ENCODE measurements at regions not wholly inside any gene's neighbourhood (a gene's known extent, or its start where the extent isn't known, plus 50 kb on each side); places are given as distances from the start of the nearest gene placed in this dataset.

DNA sequence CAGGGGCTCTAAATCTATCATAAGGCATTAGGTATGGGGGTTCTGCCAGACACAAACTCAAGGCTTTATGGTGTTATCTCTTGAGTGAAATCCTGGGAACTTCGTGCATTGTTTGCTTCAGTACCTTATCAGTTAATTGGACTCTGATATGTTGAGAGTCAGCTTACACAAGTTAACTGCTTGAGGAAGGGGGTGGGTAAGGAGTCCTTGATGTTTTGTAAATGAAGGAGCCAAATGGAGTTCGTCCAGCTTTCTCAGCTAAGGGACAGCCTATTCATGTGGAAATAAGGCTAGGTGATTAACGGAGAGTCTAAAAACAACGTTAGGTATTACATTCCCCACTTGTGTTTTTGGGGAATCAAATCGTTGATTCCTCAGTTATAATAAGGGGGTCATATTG is 157.4 kb downstream of the TRIM27 start:
- no peak overlapping the region for H3K27ac ChIP-seq
- in situ Hi-C loops (cut with MboI; ENCODE audit: low pct_unique_long_range_greater_than_20kb in 2 of 9, low sequenced_read_pairs in 9 of 9, unreplicated experiment in 9 of 9), result no loop called here
- no peak overlapping the region for H3K4me3 ChIP-seq
- WGBS, 10 experiments, result 0 to 12% (median 3%) methylated on average over 3 to 5 of the region's 5 CpGs; no CpG with 5 or more reads in 1 of the 10 experiments
- no peaks in the 10 kb centered on the region for H3K4me1 ChIP-seq (replicated peaks in 1 of 2)
- no peak for ATAC-seq (replicated peaks in 6 of 8)

DNA sequence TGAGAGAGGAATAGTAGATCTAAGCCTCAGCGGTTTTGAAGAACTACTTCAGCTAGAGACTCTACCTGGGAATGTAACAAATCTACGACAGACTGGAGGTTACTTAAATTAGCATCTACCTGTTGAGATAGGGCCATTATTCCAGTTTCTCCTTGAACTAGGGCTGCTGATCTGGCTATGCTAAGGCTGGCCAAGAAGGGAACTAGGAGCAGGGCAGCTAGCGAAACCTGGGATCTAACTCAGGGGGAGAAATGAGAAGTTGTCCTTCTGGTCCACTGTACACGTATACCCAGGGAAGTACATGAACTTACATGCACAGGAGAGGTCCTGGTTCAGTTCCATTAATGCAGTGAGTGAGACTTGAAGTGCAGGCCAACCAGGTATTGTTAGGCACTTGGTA is 156.7 kb downstream of the TRIM27 start:
- ATAC-seq (replicated peaks in 6 of 8), result no peak
- Histone ChIP-seq H3K4me3 (no peak overlapping the region), H3K27ac (no peak overlapping the region), H3K4me1 (replicated peaks in 1 of 2) (no peaks in the 10 kb centered on the region)
- in situ Hi-C loops (cut with MboI; ENCODE audit: low pct_unique_long_range_greater_than_20kb in 2 of 9, low sequenced_read_pairs in 9 of 9, unreplicated experiment in 9 of 9), result no loop called here
- 0 to 86% (median 2%) methylated on average over 1 to 4 of the region's 4 CpGs; no CpG with 5 or more reads in 2 of the 10 experiments for WGBS, 10 experiments

DNA sequence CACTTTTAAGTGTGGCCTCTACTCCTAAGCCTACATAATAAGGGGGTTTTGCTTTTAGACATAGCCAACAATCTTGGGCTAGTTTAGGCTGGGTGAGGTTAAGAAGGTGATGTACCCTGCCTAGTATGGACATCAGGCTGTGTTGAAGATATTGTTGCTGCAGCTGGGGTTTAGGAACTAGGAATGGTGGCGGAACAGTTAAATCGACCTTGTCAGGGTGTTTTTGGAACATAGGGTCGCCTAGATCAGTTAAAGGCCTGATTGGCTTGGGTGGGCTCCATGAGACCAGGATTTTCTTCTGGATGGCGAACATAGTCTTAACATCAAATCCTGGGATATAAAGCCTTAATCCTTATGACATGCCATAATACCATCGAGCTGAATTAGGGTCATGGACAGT is 156.1 kb downstream of the TRIM27 start:
- 0 to 100% (median 17%) methylated on average over 1 to 5 of the region's 5 CpGs; no CpG with 5 or more reads in 1 of the 10 experiments for WGBS, 10 experiments
- Histone ChIP-seq H3K4me1 (replicated peaks in 1 of 2) (no peaks in the 10 kb centered on the region), H3K4me3 (no peak overlapping the region), H3K27ac (no peak overlapping the region)
- no peak for ATAC-seq (replicated peaks in 6 of 8)
- in situ Hi-C loops (cut with MboI; ENCODE audit: low pct_unique_long_range_greater_than_20kb in 2 of 9, low sequenced_read_pairs in 9 of 9, unreplicated experiment in 9 of 9), result no loop called here

DNA sequence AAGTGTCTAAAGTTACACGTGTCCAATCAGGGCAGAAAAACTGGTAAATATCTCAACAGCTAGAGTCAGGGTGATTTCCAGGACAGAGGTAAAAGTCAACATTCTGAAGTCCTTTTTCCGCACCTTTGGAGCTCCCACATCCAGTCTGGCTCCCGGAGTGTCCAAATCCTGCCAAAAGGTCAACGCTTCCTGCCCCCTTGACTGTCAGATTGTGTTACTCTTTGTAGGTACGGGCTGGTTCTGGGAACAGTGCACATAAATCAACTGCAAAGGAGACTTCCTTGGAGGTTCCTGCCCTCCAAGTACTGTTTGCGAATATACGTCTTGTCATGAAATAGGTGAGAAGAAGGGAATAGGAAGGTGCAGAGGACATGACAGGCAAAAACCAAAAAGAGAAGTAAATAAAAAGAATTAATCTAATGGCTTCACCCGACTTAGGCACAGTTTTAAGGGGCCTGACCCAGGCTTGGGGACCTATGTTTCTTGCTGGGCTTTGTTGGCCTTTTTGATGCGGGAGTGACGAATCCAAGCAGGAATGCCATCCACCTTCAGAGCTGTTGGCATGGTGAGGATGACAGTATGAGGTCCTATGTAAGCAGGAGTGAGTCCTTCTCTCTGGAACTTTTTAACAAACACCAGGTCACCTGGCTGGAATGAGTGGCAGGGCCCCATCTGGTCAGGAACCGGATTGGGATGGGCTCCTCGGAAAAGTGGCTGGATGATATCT is 155.4 kb downstream of the TRIM27 start:
- Histone ChIP-seq H3K27ac (no peak overlapping the region), H3K4me1 (replicated peaks in 1 of 2) (no peaks in the 10 kb centered on the region), H3K4me3 (no peak overlapping the region)
- WGBS, 10 experiments, result 1 to 56% (median 15%) methylated on average over 2 to 10 of the region's 12 CpGs; no CpG with 5 or more reads in 1 of the 10 experiments
- in situ Hi-C loops (cut with MboI; ENCODE audit: low pct_unique_long_range_greater_than_20kb in 2 of 9, low sequenced_read_pairs in 9 of 9, unreplicated experiment in 9 of 9), result no loop called here
- ATAC-seq (replicated peaks in 6 of 8), result no peak

DNA sequence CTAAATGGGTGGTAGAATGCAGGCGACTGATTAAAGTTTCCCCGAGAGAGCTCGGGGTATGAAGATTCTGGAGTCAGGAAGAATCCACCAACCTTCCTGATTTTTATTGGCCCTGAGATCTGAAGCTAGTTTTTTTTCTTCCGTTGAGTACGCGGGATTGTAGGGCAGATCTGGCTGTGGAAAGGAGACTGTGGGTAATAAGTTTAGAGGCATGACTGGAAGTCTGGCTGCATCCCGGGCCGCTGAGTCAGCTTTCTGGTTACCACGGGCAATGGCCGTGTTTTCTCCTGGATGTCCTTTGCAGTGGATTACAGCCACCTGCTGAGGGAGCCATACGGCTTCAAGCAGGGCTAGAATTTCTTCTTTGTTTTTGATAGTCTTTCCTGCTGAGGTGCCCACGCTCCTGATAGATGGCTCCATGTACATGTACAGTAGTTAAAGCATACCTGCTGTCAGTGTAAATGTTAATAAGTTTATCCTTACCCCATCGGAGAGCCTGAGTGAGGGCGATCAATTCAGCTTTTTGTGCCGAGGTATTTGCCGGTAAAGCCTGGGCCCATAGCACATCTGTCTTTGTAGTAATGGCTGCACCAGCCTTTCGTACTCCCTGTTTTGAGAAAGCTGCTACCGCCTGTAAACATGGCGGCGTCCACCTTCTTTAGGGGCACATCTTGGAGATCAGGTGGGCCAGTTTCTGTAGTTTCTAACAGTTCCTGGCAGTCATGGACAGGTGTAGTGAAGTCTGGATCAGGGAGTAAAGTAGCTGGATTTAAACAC is 154.0 kb downstream of the TRIM27 start:
- Histone ChIP-seq H3K4me1 (replicated peaks in 1 of 2) (no peaks in the 10 kb centered on the region), H3K4me3 (no peak overlapping the region), H3K27ac (no peak overlapping the region)
- in situ Hi-C loops (cut with MboI; ENCODE audit: low pct_unique_long_range_greater_than_20kb in 2 of 9, low sequenced_read_pairs in 9 of 9, unreplicated experiment in 9 of 9), result no loop called here
- 0 to 23% (median 7%) methylated on average over 3 to 15 of the region's 20 CpGs; no CpG with 5 or more reads in 1 of the 10 experiments for WGBS, 10 experiments
- peak in 4 of 8 experiments; percentile 45 to 84 (median 60) for ATAC-seq (replicated peaks in 6 of 8)

DNA sequence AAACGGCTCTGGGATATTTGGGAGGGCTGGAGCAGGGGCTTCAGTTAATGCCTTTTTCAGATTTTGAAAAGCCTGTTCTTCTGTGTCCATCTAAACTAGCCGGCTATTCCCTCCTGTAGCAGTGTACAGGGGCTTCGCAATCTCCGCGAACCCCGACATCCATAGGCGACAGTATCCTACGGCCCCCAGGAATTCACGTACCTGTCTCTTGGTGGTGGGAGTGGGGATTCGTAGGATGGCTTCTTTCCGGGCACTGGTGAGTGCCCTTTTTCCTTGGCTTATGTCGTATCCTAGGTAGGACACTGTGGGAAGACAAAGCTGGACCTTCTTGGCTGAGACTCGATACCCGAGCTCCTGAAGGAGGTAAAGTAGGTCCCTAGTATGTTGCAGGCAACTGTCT is 153.1 kb downstream of the TRIM27 start:
- in situ Hi-C loops (cut with MboI; ENCODE audit: low pct_unique_long_range_greater_than_20kb in 2 of 9, low sequenced_read_pairs in 9 of 9, unreplicated experiment in 9 of 9), result no loop called here
- no peak overlapping the region for H3K4me3 ChIP-seq
- WGBS, 10 experiments, result 0 to 40% (median 6%) methylated on average over 1 to 11 of the region's 14 CpGs; no CpG with 5 or more reads in 2 of the 10 experiments
- no peaks in the 10 kb centered on the region for H3K4me1 ChIP-seq (replicated peaks in 1 of 2)
- ATAC-seq (replicated peaks in 6 of 8), result no peak
- H3K27ac ChIP-seq, result no peak overlapping the region

DNA sequence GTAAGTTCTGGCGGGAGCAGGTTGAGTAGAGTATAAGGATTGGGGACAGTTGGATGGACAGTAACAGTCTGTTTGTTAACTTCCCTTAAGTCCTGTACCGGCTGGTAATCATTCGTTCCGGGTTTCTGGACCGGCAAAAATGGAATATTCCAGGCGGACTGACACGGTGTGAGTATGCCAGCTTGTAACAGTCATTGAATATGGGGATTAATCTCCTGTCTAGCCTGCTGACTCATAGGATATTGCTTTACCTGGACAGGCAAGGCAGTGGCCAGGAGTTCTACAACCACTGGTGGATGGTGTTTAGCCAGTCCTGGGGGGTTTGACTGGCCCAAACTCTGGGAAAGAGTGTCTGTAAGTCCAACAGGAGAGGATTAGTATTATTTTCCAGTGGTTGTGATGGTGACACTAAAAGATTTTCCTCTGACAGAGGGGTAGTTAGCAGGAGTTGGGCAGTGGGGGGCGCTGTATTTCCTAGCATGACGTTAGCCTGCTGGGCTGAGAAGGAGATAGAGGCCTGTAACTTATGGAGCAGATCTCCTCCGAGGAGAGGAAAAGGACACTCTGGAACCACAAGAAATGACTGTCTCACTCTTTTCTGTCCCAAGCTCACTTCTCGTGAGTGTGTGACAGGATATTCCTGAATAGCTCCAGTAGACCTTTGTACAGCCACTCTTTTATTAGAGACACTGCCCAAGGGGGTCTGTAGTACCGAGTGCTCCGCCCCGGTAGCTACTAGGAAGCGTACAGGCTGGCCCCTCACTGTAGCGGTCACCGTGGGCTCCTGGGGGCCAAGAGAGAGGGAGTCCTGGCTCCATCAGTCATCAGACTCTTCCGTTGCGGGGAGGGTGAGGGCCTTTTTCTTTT is 152.2 kb downstream of the TRIM27 start:
- Histone ChIP-seq H3K27ac (no peak overlapping the region), H3K4me1 (replicated peaks in 1 of 2) (no peaks in the 10 kb centered on the region), H3K4me3 (no peak overlapping the region)
- in situ Hi-C loops (cut with MboI; ENCODE audit: low pct_unique_long_range_greater_than_20kb in 2 of 9, low sequenced_read_pairs in 9 of 9, unreplicated experiment in 9 of 9), result no loop called here
- peak in 1 of 8 experiments; percentile 42 for ATAC-seq (replicated peaks in 6 of 8)
- WGBS, 10 experiments, result 0 to 70% (median 10%) methylated on average over 2 to 15 of the region's 19 CpGs; no CpG with 5 or more reads in 1 of the 10 experiments

DNA sequence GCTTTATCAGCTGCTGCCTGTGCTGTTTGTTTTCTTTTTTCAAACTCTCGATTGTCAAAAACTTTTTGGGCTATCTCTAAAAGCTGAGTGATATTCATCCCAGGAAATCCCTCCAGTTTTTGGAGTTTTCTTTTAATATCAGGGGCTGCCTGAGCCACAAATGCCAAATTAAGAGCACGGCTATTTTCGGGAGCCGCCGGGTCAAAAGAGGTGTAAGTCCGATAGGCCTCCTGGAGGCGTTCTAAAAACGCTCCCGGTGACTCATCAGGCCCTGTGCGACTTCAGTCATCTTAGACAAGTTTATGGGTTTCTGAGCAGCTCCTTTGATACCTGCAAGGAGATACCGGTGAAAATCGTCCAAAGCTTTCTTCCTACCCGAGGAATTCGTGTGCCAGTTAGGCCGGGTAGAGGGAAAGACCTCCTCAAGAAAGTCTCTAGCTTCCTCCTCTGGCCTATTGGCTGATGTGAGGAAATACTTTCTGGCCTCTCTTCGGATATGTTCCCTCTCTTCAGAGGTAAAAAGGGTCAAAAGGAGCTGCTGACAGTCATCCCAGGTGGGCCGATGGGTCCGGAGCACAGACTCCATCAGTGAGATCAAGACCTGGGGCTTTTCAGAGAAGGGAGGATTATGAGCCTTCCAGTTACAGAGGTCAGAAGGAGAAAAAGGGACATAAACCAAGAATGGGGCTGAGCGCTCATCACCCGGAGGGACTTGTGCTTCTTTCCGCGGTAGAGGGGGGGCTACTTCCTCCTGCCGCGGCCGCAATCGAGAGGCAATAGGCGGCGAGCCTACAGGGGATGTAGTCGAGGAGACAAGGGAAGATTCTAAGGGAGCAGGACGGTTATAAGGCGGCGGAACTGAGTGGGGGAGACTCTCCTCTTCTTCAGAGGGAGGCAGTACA is 151.1 kb downstream of the TRIM27 start:
- Histone ChIP-seq H3K4me1 (replicated peaks in 1 of 2) (no peaks in the 10 kb centered on the region), H3K27ac (no peak overlapping the region), H3K4me3 (no peak overlapping the region)
- ATAC-seq (replicated peaks in 6 of 8), result no peak
- WGBS, 10 experiments, result 0 to 26% (median 3%) methylated on average over 5 to 29 of the region's 32 CpGs; no CpG with 5 or more reads in 1 of the 10 experiments
- in situ Hi-C loops (cut with MboI; ENCODE audit: low pct_unique_long_range_greater_than_20kb in 2 of 9, low sequenced_read_pairs in 9 of 9, unreplicated experiment in 9 of 9), result no loop called here

DNA sequence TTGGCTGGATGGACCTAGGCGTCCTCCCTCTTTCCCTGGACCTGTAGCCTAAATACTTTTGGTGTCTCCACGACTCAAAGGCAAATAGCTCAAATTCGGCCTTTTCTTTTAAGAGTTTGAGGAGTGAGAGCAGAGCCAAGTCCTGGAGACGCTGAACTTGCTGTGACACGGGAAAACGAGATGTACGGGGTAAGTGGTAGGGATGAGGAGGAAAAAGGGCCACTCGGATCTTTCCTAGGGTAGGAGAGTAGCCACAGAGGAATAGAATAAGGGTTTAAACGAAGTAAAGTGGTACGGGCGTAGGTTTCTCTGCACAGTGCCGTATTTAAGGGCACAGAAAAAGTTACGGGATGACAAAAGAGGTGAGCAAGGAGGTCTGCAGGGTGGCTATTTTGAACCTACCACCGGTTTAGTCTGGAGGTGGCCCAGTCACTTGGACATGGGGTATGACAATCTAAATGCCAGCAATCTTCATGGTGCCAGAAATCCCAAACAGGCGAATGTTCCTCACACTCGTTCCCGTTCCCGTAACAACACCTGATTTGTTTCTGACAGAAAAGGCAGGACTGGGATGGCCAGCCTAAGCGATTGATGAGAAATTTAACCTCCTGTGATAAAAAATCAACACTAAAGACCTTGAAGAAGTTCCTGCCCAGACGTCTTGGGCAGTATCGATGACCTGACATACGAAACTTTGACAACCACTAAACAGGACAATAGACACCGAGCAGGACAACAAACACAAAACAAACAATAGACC is 149.3 kb downstream of the TRIM27 start:
- WGBS, 10 experiments, result 7 to 45% (median 12%) methylated on average over 5 to 22 of the region's 23 CpGs; no CpG with 5 or more reads in 1 of the 10 experiments
- H3K4me1 ChIP-seq (replicated peaks in 1 of 2), result no peaks in the 10 kb centered on the region

DNA sequence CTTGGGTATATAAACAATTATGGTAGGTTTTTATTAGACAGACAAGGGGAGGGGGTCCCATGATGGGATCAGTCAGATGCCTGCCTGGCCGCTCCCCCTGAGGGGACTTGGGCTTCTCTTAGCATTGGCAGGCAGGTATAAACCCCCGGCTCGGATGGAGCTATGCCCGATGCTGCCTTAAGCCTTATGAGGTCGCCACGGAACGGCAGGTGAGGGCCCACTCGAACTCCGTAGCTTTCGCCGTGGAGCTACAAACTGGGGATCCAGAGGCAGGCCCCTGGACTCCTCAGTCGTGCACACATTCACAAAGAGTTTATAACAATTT is 148.8 kb downstream of the TRIM27 start:
- Histone ChIP-seq H3K4me3 (no peak overlapping the region), H3K27ac (no peak overlapping the region), H3K4me1 (replicated peaks in 1 of 2) (no peaks in the 10 kb centered on the region)
- 0 to 9% (median 0%) methylated on average over 1 to 11 of the region's 12 CpGs; no CpG with 5 or more reads in 3 of the 10 experiments for whole genome bisulfite sequencing, 10 experiments
- no peak for ATAC-seq (replicated peaks in 6 of 8)
- in situ Hi-C loops (cut with MboI; ENCODE audit: low pct_unique_long_range_greater_than_20kb in 2 of 9, low sequenced_read_pairs in 9 of 9, unreplicated experiment in 9 of 9), result no loop called here

More for the DNA sequence above, 149.3 kb downstream of the TRIM27 start:
- in situ Hi-C loops (cut with MboI; ENCODE audit: low pct_unique_long_range_greater_than_20kb in 2 of 9, low sequenced_read_pairs in 9 of 9, unreplicated experiment in 9 of 9), result no loop called here
- Histone ChIP-seq H3K4me3 (no peak overlapping the region), H3K27ac (no peak overlapping the region)
- no peak for ATAC-seq (replicated peaks in 6 of 8)

DNA sequence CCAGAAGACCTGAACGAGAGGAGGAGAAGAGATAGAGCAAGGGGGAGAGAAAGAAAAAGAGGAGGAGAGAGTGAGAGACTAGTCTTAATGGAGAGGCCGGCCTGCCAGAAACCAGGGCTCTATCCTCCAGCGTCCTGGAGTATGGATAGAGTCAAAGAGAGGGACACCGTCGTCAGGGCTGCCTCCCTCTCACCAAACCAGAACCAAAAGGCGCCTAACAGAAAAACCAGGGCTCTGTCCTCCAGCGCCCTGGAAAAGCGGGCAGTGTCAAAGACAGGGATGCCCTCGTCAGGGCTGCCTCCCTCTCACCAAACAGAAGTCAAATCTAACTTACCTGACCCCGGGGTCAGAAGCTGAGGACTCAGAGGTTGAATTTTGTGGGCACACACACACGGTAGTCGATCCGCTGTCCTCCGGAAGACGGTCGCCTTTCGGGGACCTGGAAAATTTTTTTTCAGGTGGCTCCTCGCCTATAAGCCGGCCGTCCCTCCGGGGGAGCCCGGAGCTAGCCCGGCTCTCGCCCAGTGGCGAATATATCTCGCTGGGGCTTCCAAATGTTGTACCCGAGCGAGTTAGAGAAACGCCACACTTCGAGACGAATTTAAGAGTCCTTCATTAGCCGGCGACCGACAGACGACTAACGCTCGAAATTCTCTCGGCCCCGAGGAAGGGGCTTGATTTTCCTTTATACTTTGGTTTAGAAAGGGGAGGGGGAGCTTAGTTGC is 148.2 kb downstream of the TRIM27 start:
- 0 to 23% (median 0%) methylated on average over 1 to 25 of the region's 39 CpGs for WGBS, 10 experiments
- H3K27ac ChIP-seq, result no peak overlapping the region
- H3K4me1 ChIP-seq (replicated peaks in 1 of 2), result no peaks in the 10 kb centered on the region
- no peak overlapping the region for H3K4me3 ChIP-seq
- in situ Hi-C loops (cut with MboI; ENCODE audit: low pct_unique_long_range_greater_than_20kb in 2 of 9, low sequenced_read_pairs in 9 of 9, unreplicated experiment in 9 of 9), result no loop called here
- no peak for ATAC-seq (replicated peaks in 6 of 8)

All from motor neuron (in vitro differentiated cells).